ENCODE measurements at regions not wholly inside any gene's neighbourhood (a gene's known extent, or its start where the extent isn't known, plus 50 kb on each side); places are given as distances from the start of the nearest gene placed in this dataset.

GRCh38 chr12:75909714-75910656 lies 121.6 kb downstream of the PHLDA1 start:
- H3K9me3 Mint-ChIP-seq = peaks cover 2% of the 10 kb centered on the region
- CTCF ChIA-PET = interaction anchor here (0.5 to 1.5 kb wide), 2 partner anchors 11 to 124 kb away, joined by 3 to 4 read pairs; no protein-coding TSS in a partner anchor
- POLR2A ChIA-PET = interaction anchor here (5.7 kb wide), 1 partner anchor 122 kb away, joined by 30 read pairs; the partner anchor contains the start of gene PHLDA1
- no peak for TF ChIP-seq CTCF (IDR thresholded peaks at IDR 0.05)
- intact Hi-C loops (cut with micrococcal nuclease) = no loop called here
- H3K27me3 Mint-ChIP-seq = peaks cover 15% of the 10 kb centered on the region
- no peak overlapping the region for H3K4me3 Mint-ChIP-seq
- H3K27ac Mint-ChIP-seq = no peak overlapping the region
- peaks cover 32% of the 10 kb centered on the region for H3K4me1 Mint-ChIP-seq (ENCODE audit: low read depth)
- H3K36me3 Mint-ChIP-seq (ENCODE audit: low read depth) = peaks cover 1% of the 10 kb centered on the region
- DNase-seq = no peak
- ATAC-seq = no peak

- CTCF ChIA-PET = interaction anchor here (0.5 to 1.5 kb wide), 3 partner anchors 11 to 125 kb away, joined by 3 to 4 read pairs (median 3); no protein-coding TSS in a partner anchor
- TF ChIP-seq CTCF (IDR thresholded peaks at IDR 0.05) = no peak
- intact Hi-C loops (cut with micrococcal nuclease) = no loop called here
- Mint-ChIP-seq H3K27me3 (peaks cover 15% of the 10 kb centered on the region), H3K27ac (no peak overlapping the region), H3K4me1 (ENCODE audit: low read depth) (peaks cover 24% of the 10 kb centered on the region), H3K9me3 (no peaks in the 10 kb centered on the region), H3K4me3 (no peak overlapping the region), H3K36me3 (ENCODE audit: low read depth) (no peaks in the 10 kb centered on the region)
- ATAC-seq = no peak
- no peak for DNase-seq
- POLR2A ChIA-PET = interaction anchor here (5.7 kb wide), 1 partner anchor 122 kb away, joined by 30 read pairs; the partner anchor contains the start of gene PHLDA1
These were observed 122.5 kb downstream of the PHLDA1 start for GRCh38 chr12:75908961-75909605.

- Mint-ChIP-seq H3K4me1 (ENCODE audit: low read depth) (peaks cover 10% of the 10 kb centered on the region), H3K27ac (no peak overlapping the region), H3K36me3 (ENCODE audit: low read depth) (no peaks in the 10 kb centered on the region), H3K4me3 (no peak overlapping the region), H3K9me3 (no peaks in the 10 kb centered on the region), H3K27me3 (peaks cover 20% of the 10 kb centered on the region)
- intact Hi-C loops (cut with micrococcal nuclease) = no loop called here
- TF ChIP-seq CTCF (IDR thresholded peaks at IDR 0.05) = no peak
- ATAC-seq (no peak), DNase-seq (no peak)
- ChIA-PET POLR2A (no interaction called here), CTCF (no interaction called here)
These were observed 125.7 kb downstream of the PHLDA1 start for GRCh38 chr12:75905922-75906321.

- H3K36me3 Mint-ChIP-seq (ENCODE audit: low read depth) = no peaks in the 10 kb centered on the region
- no peak overlapping the region for H3K27ac Mint-ChIP-seq
- no peak for TF ChIP-seq CTCF (IDR thresholded peaks at IDR 0.05)
- no peaks in the 10 kb centered on the region for H3K9me3 Mint-ChIP-seq
- no peaks in the 10 kb centered on the region for H3K4me1 Mint-ChIP-seq (ENCODE audit: low read depth)
- no peak for ATAC-seq
- POLR2A ChIA-PET = interaction anchor here (1.0 kb wide), 1 partner anchor 29 kb away, joined by 3 read pairs; no protein-coding TSS in a partner anchor
- peaks cover 9% of the 10 kb centered on the region for H3K27me3 Mint-ChIP-seq
- intact Hi-C loops (cut with micrococcal nuclease) = no loop called here
- CTCF ChIA-PET = interaction anchor here (1.1 to 1.2 kb wide), 2 partner anchors 19 to 68 kb away, joined by 3 read pairs; no protein-coding TSS in a partner anchor
- no peak overlapping the region for H3K4me3 Mint-ChIP-seq
- DNase-seq = no peak
These were observed 130.8 kb downstream of the PHLDA1 start for GRCh38 chr12:75900781-75901254.

All from activated CD8-positive, alpha-beta T cell treated with anti-CD3 and anti-CD28 coated beads for 36 hours (primary cell).